ENCODE measurements at regions not wholly inside any gene's neighbourhood (a gene's known extent, or its start where the extent isn't known, plus 50 kb on each side); places are given as distances from the start of the nearest gene placed in this dataset.

DNA sequence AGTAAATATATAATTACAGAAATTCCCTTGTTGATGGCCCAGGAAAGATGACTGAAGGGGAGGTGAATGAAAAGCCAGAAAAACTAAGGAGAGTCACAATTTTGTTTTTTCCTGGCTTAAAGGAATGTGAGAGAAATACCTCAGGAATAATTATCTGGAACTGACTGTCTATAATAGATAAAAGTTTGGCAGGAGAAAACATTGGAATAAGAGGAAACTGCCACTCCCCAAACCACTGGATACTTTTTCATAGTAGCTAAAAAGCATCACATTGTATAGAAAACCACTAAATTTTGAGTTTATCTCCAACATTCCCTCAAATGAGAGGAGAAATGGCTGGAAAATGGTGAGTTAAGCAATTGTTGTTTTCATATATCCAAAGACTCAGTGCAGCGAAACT lies 326.0 kb downstream of the NPR3 start:
- Histone ChIP-seq H4K20me1 (ENCODE audit: insufficient read depth, low read length) (no peaks in the 10 kb centered on the region), H2AFZ (ENCODE audit: low read depth, low read length) (no peak overlapping the region), H3K27me3 (ENCODE audit: insufficient read depth, low read length, poor library complexity) (no peaks in the 10 kb centered on the region), H3K9ac (ENCODE audit: low read depth, low read length) (no peak overlapping the region), H3K4me1 (ENCODE audit: insufficient read depth, low read length) (no peaks in the 10 kb centered on the region), H3K36me3 (ENCODE audit: insufficient read depth, low read length) (no peaks in the 10 kb centered on the region), H3K4me2 (ENCODE audit: insufficient read depth, low read length) (no peak overlapping the region), H3K27ac (ENCODE audit: low read length) (no peak overlapping the region), H3K79me2 (ENCODE audit: insufficient read depth, low read length) (no peaks in the 10 kb centered on the region), H3K9me3 (ENCODE audit: insufficient read depth, low read length, severe bottlenecking) (peaks cover 17% of the 10 kb centered on the region), H3K4me3 (ENCODE audit: low read depth in 1 of 2, low read length in 2 of 2) (no peak overlapping the region)
- TF ChIP-seq, protein P1, sequence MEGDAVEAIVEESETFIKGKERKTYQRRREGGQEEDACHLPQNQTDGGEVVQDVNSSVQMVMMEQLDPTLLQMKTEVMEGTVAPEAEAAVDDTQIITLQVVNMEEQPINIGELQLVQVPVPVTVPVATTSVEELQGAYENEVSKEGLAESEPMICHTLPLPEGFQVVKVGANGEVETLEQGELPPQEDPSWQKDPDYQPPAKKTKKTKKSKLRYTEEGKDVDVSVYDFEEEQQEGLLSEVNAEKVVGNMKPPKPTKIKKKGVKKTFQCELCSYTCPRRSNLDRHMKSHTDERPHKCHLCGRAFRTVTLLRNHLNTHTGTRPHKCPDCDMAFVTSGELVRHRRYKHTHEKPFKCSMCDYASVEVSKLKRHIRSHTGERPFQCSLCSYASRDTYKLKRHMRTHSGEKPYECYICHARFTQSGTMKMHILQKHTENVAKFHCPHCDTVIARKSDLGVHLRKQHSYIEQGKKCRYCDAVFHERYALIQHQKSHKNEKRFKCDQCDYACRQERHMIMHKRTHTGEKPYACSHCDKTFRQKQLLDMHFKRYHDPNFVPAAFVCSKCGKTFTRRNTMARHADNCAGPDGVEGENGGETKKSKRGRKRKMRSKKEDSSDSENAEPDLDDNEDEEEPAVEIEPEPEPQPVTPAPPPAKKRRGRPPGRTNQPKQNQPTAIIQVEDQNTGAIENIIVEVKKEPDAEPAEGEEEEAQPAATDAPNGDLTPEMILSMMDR (IDR thresholded peaks at IDR 0.05; ENCODE audit: borderline replicate concordance, extremely low read depth, low read length, poor library complexity, severe bottlenecking), result no peak
- no peak for TF ChIP-seq EZH2 (IDR thresholded peaks at IDR 0.05; ENCODE audit: borderline replicate concordance, low read depth, low read length, severe bottlenecking)
- ATAC-seq (ENCODE audit: insufficient read depth, low read depth) (no peak), DNase-seq (no peak)

- Histone ChIP-seq H3K79me2 (ENCODE audit: insufficient read depth, low read length) (no peaks in the 10 kb centered on the region), H3K9ac (ENCODE audit: low read depth, low read length) (no peak overlapping the region), H3K36me3 (ENCODE audit: insufficient read depth, low read length) (no peaks in the 10 kb centered on the region), H3K4me1 (ENCODE audit: insufficient read depth, low read length) (no peaks in the 10 kb centered on the region), H3K4me3 (ENCODE audit: low read depth in 1 of 2, low read length in 2 of 2) (no peak overlapping the region), H2AFZ (ENCODE audit: low read depth, low read length) (no peak overlapping the region), H4K20me1 (ENCODE audit: insufficient read depth, low read length) (no peaks in the 10 kb centered on the region), H3K27ac (ENCODE audit: low read length) (no peak overlapping the region), H3K9me3 (ENCODE audit: insufficient read depth, low read length, severe bottlenecking) (peaks cover 17% of the 10 kb centered on the region), H3K27me3 (ENCODE audit: insufficient read depth, low read length, poor library complexity) (no peaks in the 10 kb centered on the region), H3K4me2 (ENCODE audit: insufficient read depth, low read length) (no peak overlapping the region)
- ATAC-seq (ENCODE audit: insufficient read depth, low read depth), result no peak
- TF ChIP-seq, protein P1 (IDR thresholded peaks at IDR 0.05; ENCODE audit: borderline replicate concordance, extremely low read depth, low read length, poor library complexity, severe bottlenecking), result no peak
- TF ChIP-seq EZH2 (IDR thresholded peaks at IDR 0.05; ENCODE audit: borderline replicate concordance, low read depth, low read length, severe bottlenecking), result no peak
- no peak for DNase-seq
Measured at GRCh38 chr5:33041586-33041985, 330.5 kb downstream of the NPR3 start.

- Histone ChIP-seq H3K4me3 (ENCODE audit: low read depth in 1 of 2, low read length in 2 of 2) (no peak overlapping the region), H3K36me3 (ENCODE audit: insufficient read depth, low read length) (no peaks in the 10 kb centered on the region), H2AFZ (ENCODE audit: low read depth, low read length) (no peak overlapping the region), H4K20me1 (ENCODE audit: insufficient read depth, low read length) (no peaks in the 10 kb centered on the region), H3K4me1 (ENCODE audit: insufficient read depth, low read length) (no peaks in the 10 kb centered on the region), H3K9me3 (ENCODE audit: insufficient read depth, low read length, severe bottlenecking) (peaks cover 17% of the 10 kb centered on the region), H3K9ac (ENCODE audit: low read depth, low read length) (no peak overlapping the region), H3K4me2 (ENCODE audit: insufficient read depth, low read length) (no peak overlapping the region), H3K27me3 (ENCODE audit: insufficient read depth, low read length, poor library complexity) (no peaks in the 10 kb centered on the region), H3K79me2 (ENCODE audit: insufficient read depth, low read length) (no peaks in the 10 kb centered on the region), H3K27ac (ENCODE audit: low read length) (no peak overlapping the region)
- ATAC-seq (ENCODE audit: insufficient read depth, low read depth) (no peak), DNase-seq (no peak)
- TF ChIP-seq, protein P1 (IDR thresholded peaks at IDR 0.05; ENCODE audit: borderline replicate concordance, extremely low read depth, low read length, poor library complexity, severe bottlenecking), result no peak
- no peak for TF ChIP-seq EZH2 (IDR thresholded peaks at IDR 0.05; ENCODE audit: borderline replicate concordance, low read depth, low read length, severe bottlenecking)
Measured at GRCh38 chr5:33043343-33043997, 332.3 kb downstream of the NPR3 start.
